ENCODE measurements at regions not wholly inside any gene's neighbourhood (a gene's known extent, or its start where the extent isn't known, plus 50 kb on each side); places are given as distances from the start of the nearest gene placed in this dataset.

DNA sequence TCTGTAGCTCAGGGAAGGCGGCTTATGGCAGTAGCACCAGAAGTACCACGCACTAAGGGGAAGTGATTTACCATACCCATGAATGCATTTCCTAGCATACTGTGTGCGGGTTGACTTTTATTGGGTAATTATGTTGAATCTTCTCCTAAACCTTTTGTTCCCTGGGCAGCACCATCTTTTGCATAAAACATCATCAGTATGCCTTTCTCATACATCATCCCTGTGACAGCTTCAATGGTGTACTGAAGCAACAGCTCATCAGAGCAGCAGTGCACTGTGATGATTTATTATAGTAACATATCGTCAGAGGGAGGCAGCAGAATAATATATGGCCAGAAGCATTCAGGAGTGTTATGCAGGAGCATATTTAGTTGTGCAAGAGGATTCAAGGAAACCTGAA lies 204.9 kb downstream of the CDH7 start:
- TF ChIP-seq, protein P1, sequence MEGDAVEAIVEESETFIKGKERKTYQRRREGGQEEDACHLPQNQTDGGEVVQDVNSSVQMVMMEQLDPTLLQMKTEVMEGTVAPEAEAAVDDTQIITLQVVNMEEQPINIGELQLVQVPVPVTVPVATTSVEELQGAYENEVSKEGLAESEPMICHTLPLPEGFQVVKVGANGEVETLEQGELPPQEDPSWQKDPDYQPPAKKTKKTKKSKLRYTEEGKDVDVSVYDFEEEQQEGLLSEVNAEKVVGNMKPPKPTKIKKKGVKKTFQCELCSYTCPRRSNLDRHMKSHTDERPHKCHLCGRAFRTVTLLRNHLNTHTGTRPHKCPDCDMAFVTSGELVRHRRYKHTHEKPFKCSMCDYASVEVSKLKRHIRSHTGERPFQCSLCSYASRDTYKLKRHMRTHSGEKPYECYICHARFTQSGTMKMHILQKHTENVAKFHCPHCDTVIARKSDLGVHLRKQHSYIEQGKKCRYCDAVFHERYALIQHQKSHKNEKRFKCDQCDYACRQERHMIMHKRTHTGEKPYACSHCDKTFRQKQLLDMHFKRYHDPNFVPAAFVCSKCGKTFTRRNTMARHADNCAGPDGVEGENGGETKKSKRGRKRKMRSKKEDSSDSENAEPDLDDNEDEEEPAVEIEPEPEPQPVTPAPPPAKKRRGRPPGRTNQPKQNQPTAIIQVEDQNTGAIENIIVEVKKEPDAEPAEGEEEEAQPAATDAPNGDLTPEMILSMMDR (IDR thresholded peaks at IDR 0.05) = no peak
- TF ChIP-seq POLR2AphosphoS5 (IDR thresholded peaks at IDR 0.05) = no peak

All from breast epithelium (tissue), 3 donors.